DMS 273 (cell line): ENCODE measurements at regions not wholly inside any gene's neighbourhood (a gene's known extent, or its start where the extent isn't known, plus 50 kb on each side); places are given as distances from the start of the nearest gene placed in this dataset.
A peak's percentile ranks its signal among the peaks of the same experiment; 100 is the strongest.

Experiments used
- DNase-seq: peaks from one replicate; lab custom pipeline; 2025; ENCODE audit not compliant: unreplicated experiment; lab: John Stamatoyannopoulos, UW

- DNase-seq: no peak
Observed at GRCh38 chrX:39891781-39892180, 206.0 kb downstream of the BCOR start.

- DNase-seq: no peak
Observed at GRCh38 chrX:39893417-39894338, 204.1 kb downstream of the BCOR start.

GRCh38 chrX:39894683-39895082 lies 203.1 kb downstream of the BCOR start:
- DNase-seq: no peak

- peak; percentile 29 for DNase-seq
Observed at GRCh38 chrX:39895218-39896110, 202.3 kb downstream of the BCOR start.

GRCh38 chrX:39896951-39897740 lies 200.6 kb downstream of the BCOR start:
- peak; percentile 82 for DNase-seq

GRCh38 chrX:39897741-39898097 lies 200.0 kb downstream of the BCOR start:
- peak; percentile 52 for DNase-seq

- no peak for DNase-seq
Observed at GRCh38 chrX:39898147-39898546, 199.6 kb downstream of the BCOR start.

GRCh38 chrX:39899059-39899458 lies 198.7 kb downstream of the BCOR start:
- no peak for DNase-seq

- DNase-seq: no peak
Observed at GRCh38 chrX:39899856-39900776, 197.6 kb downstream of the BCOR start.

- peak; percentile 47 for DNase-seq
Observed at GRCh38 chrX:39900777-39901170, 197.0 kb downstream of the BCOR start.

GRCh38 chrX:39903343-39903742 lies 194.4 kb downstream of the BCOR start:
- DNase-seq: no peak

- DNase-seq: no peak
Observed at GRCh38 chrX:39903937-39904336, 193.8 kb downstream of the BCOR start.

- no peak for DNase-seq
Observed at GRCh38 chrX:39904816-39905537, 192.8 kb downstream of the BCOR start.

- peak; percentile 39 for DNase-seq
Observed at GRCh38 chrX:39905538-39905891, 192.2 kb downstream of the BCOR start.

- DNase-seq: no peak
Observed at GRCh38 chrX:39905946-39906345, 191.8 kb downstream of the BCOR start.

- peak; percentile 52 for DNase-seq
Observed at GRCh38 chrX:39907964-39908661, 189.6 kb downstream of the BCOR start.

- no peak for DNase-seq
Observed at GRCh38 chrX:39909996-39910395, 187.8 kb downstream of the BCOR start.

- DNase-seq: no peak
Observed at GRCh38 chrX:39910651-39911050, 187.1 kb downstream of the BCOR start.
